ENCODE measurements at regions not wholly inside any gene's neighbourhood (a gene's known extent, or its start where the extent isn't known, plus 50 kb on each side); places are given as distances from the start of the nearest gene placed in this dataset.

DNA sequence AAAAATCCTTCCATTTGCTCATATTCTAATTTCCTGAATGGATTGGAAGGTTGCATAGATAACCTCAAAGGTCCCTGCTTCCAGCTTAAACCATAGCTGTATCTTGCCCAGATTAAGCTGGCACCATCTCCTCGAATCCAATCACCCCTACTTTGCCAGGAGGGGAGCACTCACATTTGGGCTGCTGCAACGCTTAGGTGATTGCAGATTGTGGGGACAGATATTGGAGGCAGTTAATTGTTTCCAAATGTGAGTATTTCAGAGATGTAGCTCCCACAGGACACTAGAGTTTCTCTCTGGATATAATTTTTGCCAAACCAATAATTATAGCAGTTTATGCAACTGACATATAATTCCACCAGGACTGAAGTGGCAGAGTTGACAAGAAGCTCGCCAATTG, 53.5 kb upstream of the ACSL1 start:
- Histone ChIP-seq H3K9me3 (no peaks in the 10 kb centered on the region), H3K4me1 (no peaks in the 10 kb centered on the region), H3K4me3 (no peak overlapping the region), H3K27me3 (no peaks in the 10 kb centered on the region), H3K36me3 (no peaks in the 10 kb centered on the region), H3K27ac (no peak overlapping the region)
- intact Hi-C loops (cut with DNase I): no loop called here
- DNase-seq (ENCODE audit: low spot score in 2 of 2): no peak
- TF ChIP-seq, protein P1, sequence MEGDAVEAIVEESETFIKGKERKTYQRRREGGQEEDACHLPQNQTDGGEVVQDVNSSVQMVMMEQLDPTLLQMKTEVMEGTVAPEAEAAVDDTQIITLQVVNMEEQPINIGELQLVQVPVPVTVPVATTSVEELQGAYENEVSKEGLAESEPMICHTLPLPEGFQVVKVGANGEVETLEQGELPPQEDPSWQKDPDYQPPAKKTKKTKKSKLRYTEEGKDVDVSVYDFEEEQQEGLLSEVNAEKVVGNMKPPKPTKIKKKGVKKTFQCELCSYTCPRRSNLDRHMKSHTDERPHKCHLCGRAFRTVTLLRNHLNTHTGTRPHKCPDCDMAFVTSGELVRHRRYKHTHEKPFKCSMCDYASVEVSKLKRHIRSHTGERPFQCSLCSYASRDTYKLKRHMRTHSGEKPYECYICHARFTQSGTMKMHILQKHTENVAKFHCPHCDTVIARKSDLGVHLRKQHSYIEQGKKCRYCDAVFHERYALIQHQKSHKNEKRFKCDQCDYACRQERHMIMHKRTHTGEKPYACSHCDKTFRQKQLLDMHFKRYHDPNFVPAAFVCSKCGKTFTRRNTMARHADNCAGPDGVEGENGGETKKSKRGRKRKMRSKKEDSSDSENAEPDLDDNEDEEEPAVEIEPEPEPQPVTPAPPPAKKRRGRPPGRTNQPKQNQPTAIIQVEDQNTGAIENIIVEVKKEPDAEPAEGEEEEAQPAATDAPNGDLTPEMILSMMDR (IDR thresholded peaks at IDR 0.05): no peak

DNA sequence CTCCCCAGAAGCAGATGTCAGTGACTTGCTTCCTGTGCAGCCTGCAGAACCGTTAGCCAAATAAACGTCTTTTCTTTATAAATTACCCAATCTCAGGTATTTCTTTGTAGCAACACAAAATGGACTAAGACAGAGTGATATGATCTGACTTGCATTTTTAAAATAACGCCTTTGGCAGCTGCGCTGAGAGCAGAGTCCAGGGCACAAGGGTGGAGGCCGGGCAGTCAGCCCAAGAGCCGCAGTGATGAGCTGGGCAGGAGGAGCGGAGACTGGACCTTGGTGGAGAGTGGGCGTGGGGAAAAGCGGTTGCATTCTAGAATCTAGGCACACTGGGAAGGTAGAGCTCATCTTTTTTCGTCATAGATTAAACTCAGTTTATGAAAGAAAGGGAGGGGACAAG, 56.5 kb upstream of the ACSL1 start:
- TF ChIP-seq, protein P1 (IDR thresholded peaks at IDR 0.05): no peak
- H3K4me1 ChIP-seq: no peaks in the 10 kb centered on the region
- no peak overlapping the region for H3K4me3 ChIP-seq
- DNase-seq (ENCODE audit: low spot score in 2 of 2): no peak
- intact Hi-C loops (cut with DNase I): no loop called here
- no peaks in the 10 kb centered on the region for H3K9me3 ChIP-seq
- no peaks in the 10 kb centered on the region for H3K36me3 ChIP-seq
- no peak overlapping the region for H3K27ac ChIP-seq
- no peaks in the 10 kb centered on the region for H3K27me3 ChIP-seq

DNA sequence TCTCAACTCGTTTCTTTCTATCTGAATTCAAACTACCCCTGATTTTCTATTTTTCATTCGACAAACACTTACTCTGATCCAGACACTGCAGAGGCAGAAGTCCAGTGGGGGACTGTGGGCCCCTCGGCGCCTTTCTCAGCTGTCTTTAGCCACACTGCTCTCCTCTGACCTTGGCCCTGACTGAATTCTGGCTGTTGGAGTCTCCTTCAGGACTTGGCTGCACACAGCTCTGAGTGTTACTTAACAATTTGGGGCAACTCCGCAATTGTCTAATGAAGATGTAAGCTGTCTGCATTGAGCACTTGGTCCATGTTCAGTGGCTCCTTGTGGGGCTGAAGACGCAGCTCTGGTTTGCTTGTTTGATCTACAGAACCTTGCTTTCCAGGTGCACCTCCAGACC, 57.3 kb upstream of the ACSL1 start:
- H3K9me3 ChIP-seq: no peaks in the 10 kb centered on the region
- H3K27me3 ChIP-seq: no peaks in the 10 kb centered on the region
- TF ChIP-seq, protein P1 (IDR thresholded peaks at IDR 0.05): no peak
- DNase-seq (ENCODE audit: low spot score in 2 of 2): no peak
- H3K36me3 ChIP-seq: no peaks in the 10 kb centered on the region
- H3K4me1 ChIP-seq: no peaks in the 10 kb centered on the region
- no peak overlapping the region for H3K4me3 ChIP-seq
- no peak overlapping the region for H3K27ac ChIP-seq
- intact Hi-C loops (cut with DNase I): no loop called here

DNA sequence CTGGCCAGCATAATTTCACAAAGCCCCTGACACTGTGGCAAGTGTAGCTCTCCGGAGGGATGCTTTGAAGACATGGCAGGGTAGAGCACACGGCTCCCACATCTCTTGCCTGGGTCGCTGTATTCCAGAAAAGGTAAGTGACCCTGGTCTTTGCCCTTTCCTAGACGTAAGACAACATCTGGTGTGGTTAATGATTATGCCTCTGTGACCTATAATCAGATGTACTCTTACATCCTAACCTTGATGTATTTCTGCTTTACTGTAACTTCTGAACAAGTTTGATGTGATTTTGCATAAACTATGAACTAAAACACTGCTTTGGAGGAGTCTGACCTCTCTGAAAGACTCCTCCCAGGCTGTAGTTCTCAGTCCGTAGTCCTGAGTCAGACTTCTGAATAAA, 59.1 kb upstream of the ACSL1 start:
- Histone ChIP-seq H3K9me3 (no peaks in the 10 kb centered on the region), H3K27ac (no peak overlapping the region), H3K27me3 (no peaks in the 10 kb centered on the region), H3K36me3 (no peaks in the 10 kb centered on the region), H3K4me1 (no peaks in the 10 kb centered on the region), H3K4me3 (no peak overlapping the region)
- DNase-seq (ENCODE audit: low spot score in 2 of 2): no peak
- intact Hi-C loops (cut with DNase I): no loop called here
- TF ChIP-seq, protein P1 (IDR thresholded peaks at IDR 0.05): no peak

DNA sequence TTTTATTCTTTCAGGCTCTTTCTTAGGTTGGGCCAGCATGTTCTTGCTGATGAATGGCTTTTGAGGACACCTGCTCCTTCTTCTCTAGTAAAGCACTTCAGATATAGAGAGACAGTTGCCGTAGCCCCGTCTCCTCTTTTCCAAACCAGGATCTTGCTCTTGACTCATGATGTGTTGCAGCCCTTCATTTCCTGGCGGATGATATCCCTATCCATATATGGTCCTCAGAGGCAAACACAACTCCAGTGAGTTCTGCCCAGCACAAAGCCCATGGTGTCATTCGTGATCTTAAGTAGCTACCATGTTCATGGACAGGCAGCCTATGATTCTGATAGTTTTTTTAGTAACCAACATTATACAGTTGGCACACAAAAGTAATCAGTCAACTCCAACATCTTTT, 59.8 kb upstream of the ACSL1 start:
- DNase-seq (ENCODE audit: low spot score in 2 of 2): no peak
- H3K4me1 ChIP-seq: no peaks in the 10 kb centered on the region
- H3K4me3 ChIP-seq: no peak overlapping the region
- no peaks in the 10 kb centered on the region for H3K36me3 ChIP-seq
- intact Hi-C loops (cut with DNase I): no loop called here
- no peaks in the 10 kb centered on the region for H3K9me3 ChIP-seq
- H3K27me3 ChIP-seq: no peaks in the 10 kb centered on the region
- TF ChIP-seq, protein P1 (IDR thresholded peaks at IDR 0.05): no peak
- H3K27ac ChIP-seq: no peak overlapping the region

DNA sequence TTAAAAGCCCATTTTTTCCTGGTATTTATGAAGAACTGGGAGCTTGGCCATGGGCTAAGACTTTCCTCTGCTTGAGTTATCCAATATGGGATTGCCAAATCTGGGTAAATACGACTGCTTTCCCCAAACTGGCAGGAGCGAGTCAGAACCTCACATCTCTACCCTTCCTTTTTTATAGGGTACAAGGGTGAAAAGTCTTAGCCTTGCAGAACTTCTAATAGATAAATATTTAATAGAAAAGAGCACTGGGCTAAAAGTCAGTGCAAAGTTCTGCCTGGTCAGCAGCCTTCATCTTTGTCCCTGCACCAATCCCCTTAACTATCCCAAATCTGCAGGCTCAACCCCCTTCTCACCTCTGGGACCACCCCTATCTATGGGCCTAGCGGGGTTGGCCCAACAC, 61.6 kb upstream of the ACSL1 start:
- Histone ChIP-seq H3K9me3 (no peaks in the 10 kb centered on the region), H3K4me3 (no peak overlapping the region), H3K4me1 (no peaks in the 10 kb centered on the region), H3K27ac (no peak overlapping the region), H3K27me3 (no peaks in the 10 kb centered on the region), H3K36me3 (no peaks in the 10 kb centered on the region)
- no peak for DNase-seq (ENCODE audit: low spot score in 2 of 2)
- TF ChIP-seq, protein P1 (IDR thresholded peaks at IDR 0.05): no peak
- intact Hi-C loops (cut with DNase I): no loop called here
